Activated CD4-positive, alpha-beta T cell treated with anti-CD3 and anti-CD28 coated beads for 36 hours (primary cell): ENCODE measurements at regions not wholly inside any gene's neighbourhood (a gene's known extent, or its start where the extent isn't known, plus 50 kb on each side); places are given as distances from the start of the nearest gene placed in this dataset.

Source experiments
- ATAC-seq: fragments of 200-7000 bp; cut with Tn5 transposase; one replicate; pipeline ENCODE4 v1.10.0; 2021; ENCODE audit warnings: mild to moderate bottlenecking, moderate library complexity
- CTCF ChIA-PET: fragments of 350-600 bp; sonication (Branson Sonifier 250); formaldehyde crosslinking; loops from one replicate; lab custom pipeline; 2021; ENCODE audit warnings: antibody characterized with exemption; lab: Charles Lee
- POLR2A ChIA-PET: fragments of 350-600 bp; sonication (Branson Sonifier 250); formaldehyde crosslinking; loops from one replicate; lab custom pipeline; 2021; ENCODE audit warnings: antibody characterized with exemption, inconsistent platforms; lab: Charles Lee
- DNase-seq: peaks from one replicate; pipeline ENCODE4 v3.0.0-alpha.2; 2020
- H3K27ac Mint-ChIP-seq: one replicate; pipeline ENCODE4 v1.8.0; 2021; ENCODE audit warnings: mixed read lengths
- H3K27me3 Mint-ChIP-seq: one replicate; pipeline ENCODE4 v1.8.0; 2021; ENCODE audit warnings: mixed read lengths
- H3K36me3 Mint-ChIP-seq: one replicate; pipeline ENCODE4 v1.8.0; 2021; ENCODE audit warnings: low read depth, mixed read lengths
- H3K4me1 Mint-ChIP-seq: one replicate; pipeline ENCODE4 v1.8.0; 2021; ENCODE audit warnings: mixed read lengths
- H3K4me3 Mint-ChIP-seq: one replicate; pipeline ENCODE4 v1.8.0; 2021; ENCODE audit warnings: mild to moderate bottlenecking, moderate library complexity, mixed read lengths
- H3K9me3 Mint-ChIP-seq: one replicate; pipeline ENCODE4 v1.8.0; 2021; ENCODE audit warnings: low read depth, mixed read lengths
- intact Hi-C, 2 experiments: fragments of 100-400 bp; cut with DNase I in 1 of 2; cut with micrococcal nuclease in 1 of 2; formaldehyde crosslinking; loops; one replicate each; pipeline versions ENCODE4 v1.14.2 to v1.15.1; 2022 to 2024; cut with DNase I, micrococcal nuclease

GRCh38 chr16:86798247-86799041 lies 220.1 kb downstream of the FOXL1 start:
- peaks cover 3% of the 10 kb centered on the region for H3K9me3 Mint-ChIP-seq
- no peak for ATAC-seq
- H3K4me3 Mint-ChIP-seq, result no peak overlapping the region
- no peak for DNase-seq
- H3K27ac Mint-ChIP-seq, result no peak overlapping the region
- ChIA-PET POLR2A (no interaction called here), CTCF (interaction anchor here (0.8 kb wide), 1 partner anchor 402 kb away, joined by 4 read pairs; no protein-coding TSS in a partner anchor)
- intact Hi-C loops, result no loop called here
- peaks cover 24% of the 10 kb centered on the region for H3K27me3 Mint-ChIP-seq
- no peaks in the 10 kb centered on the region for H3K36me3 Mint-ChIP-seq
- H3K4me1 Mint-ChIP-seq, result no peaks in the 10 kb centered on the region

- H3K4me3 Mint-ChIP-seq, result no peak overlapping the region
- ATAC-seq, result no peak
- ChIA-PET POLR2A (no interaction called here), CTCF (no interaction called here)
- H3K4me1 Mint-ChIP-seq, result no peaks in the 10 kb centered on the region
- H3K27ac Mint-ChIP-seq, result no peak overlapping the region
- no peak for DNase-seq
- H3K36me3 Mint-ChIP-seq, result no peaks in the 10 kb centered on the region
- intact Hi-C loops, result no loop called here
- peaks cover 3% of the 10 kb centered on the region for H3K9me3 Mint-ChIP-seq
- H3K27me3 Mint-ChIP-seq, result peaks cover 28% of the 10 kb centered on the region
These were observed 221.0 kb downstream of the FOXL1 start for GRCh38 chr16:86799367-86799766.

- ATAC-seq, result no peak
- Mint-ChIP-seq H3K36me3 (no peaks in the 10 kb centered on the region), H3K27me3 (peaks cover 28% of the 10 kb centered on the region), H3K27ac (no peak overlapping the region), H3K4me3 (no peak overlapping the region), H3K9me3 (peaks cover 3% of the 10 kb centered on the region), H3K4me1 (no peaks in the 10 kb centered on the region)
- intact Hi-C loops, result no loop called here
- ChIA-PET CTCF (interaction anchor here (0.7 kb wide), 1 partner anchor 50 kb away, joined by 4 read pairs; no protein-coding TSS in a partner anchor), POLR2A (interaction anchor here (0.6 kb wide), 1 partner anchor 544 kb away, joined by 4 read pairs; no protein-coding TSS in a partner anchor)
- no peak for DNase-seq
These were observed 222.5 kb downstream of the FOXL1 start for GRCh38 chr16:86800894-86801293.

- no peaks in the 10 kb centered on the region for H3K36me3 Mint-ChIP-seq
These were observed 223.7 kb downstream of the FOXL1 start for GRCh38 chr16:86802013-86802412.

GRCh38 chr16:86805188-86805587 lies 226.8 kb downstream of the FOXL1 start:
- intact Hi-C loops, result no loop called here
- ATAC-seq (no peak), DNase-seq (no peak)
- POLR2A ChIA-PET, result no interaction called here
- H3K9me3 Mint-ChIP-seq, result no peaks in the 10 kb centered on the region
- H3K27ac Mint-ChIP-seq, result no peak overlapping the region
- peaks cover 20% of the 10 kb centered on the region for H3K27me3 Mint-ChIP-seq
- no peak overlapping the region for H3K4me3 Mint-ChIP-seq
- H3K36me3 Mint-ChIP-seq, result no peaks in the 10 kb centered on the region
- H3K4me1 Mint-ChIP-seq, result no peaks in the 10 kb centered on the region
- CTCF ChIA-PET, result no interaction called here

More at GRCh38 chr16:86802013-86802412, 223.7 kb downstream of the FOXL1 start:
- no peak for DNase-seq
- intact Hi-C loops, result no loop called here
- Mint-ChIP-seq H3K4me1 (no peaks in the 10 kb centered on the region), H3K27me3 (peaks cover 31% of the 10 kb centered on the region), H3K9me3 (peaks cover 3% of the 10 kb centered on the region), H3K27ac (no peak overlapping the region), H3K4me3 (no peak overlapping the region)
- no peak for ATAC-seq
- ChIA-PET CTCF (no interaction called here), POLR2A (no interaction called here)

- Mint-ChIP-seq H3K36me3 (no peaks in the 10 kb centered on the region), H3K9me3 (no peaks in the 10 kb centered on the region), H3K4me3 (no peak overlapping the region), H3K27me3 (peaks cover 19% of the 10 kb centered on the region), H3K27ac (no peak overlapping the region), H3K4me1 (no peaks in the 10 kb centered on the region)
- no peak for ATAC-seq
- DNase-seq, result no peak
- ChIA-PET CTCF (no interaction called here), POLR2A (no interaction called here)
- intact Hi-C loops, result no loop called here
These were observed 228.0 kb downstream of the FOXL1 start for GRCh38 chr16:86806181-86806837.

- no peaks in the 10 kb centered on the region for H3K9me3 Mint-ChIP-seq
- POLR2A ChIA-PET, result no interaction called here
- ATAC-seq (no peak), DNase-seq (no peak)
- H3K27ac Mint-ChIP-seq, result no peak overlapping the region
- no peak overlapping the region for H3K4me3 Mint-ChIP-seq
- CTCF ChIA-PET, result no interaction called here
- no peaks in the 10 kb centered on the region for H3K4me1 Mint-ChIP-seq
- H3K36me3 Mint-ChIP-seq, result no peaks in the 10 kb centered on the region
- intact Hi-C loops, result no loop called here
- peaks cover 19% of the 10 kb centered on the region for H3K27me3 Mint-ChIP-seq
These were observed 228.5 kb downstream of the FOXL1 start for GRCh38 chr16:86806838-86807351.

- H3K9me3 Mint-ChIP-seq, result no peaks in the 10 kb centered on the region
- ATAC-seq, result no peak
These were observed 230.6 kb downstream of the FOXL1 start for GRCh38 chr16:86808863-86809444.

GRCh38 chr16:86809458-86809955 lies 231.2 kb downstream of the FOXL1 start:
- CTCF ChIA-PET, result no interaction called here
- no peak for DNase-seq
- Mint-ChIP-seq H3K27ac (no peak overlapping the region), H3K4me3 (no peak overlapping the region), H3K27me3 (peaks cover 15% of the 10 kb centered on the region), H3K36me3 (no peaks in the 10 kb centered on the region), H3K9me3 (no peaks in the 10 kb centered on the region), H3K4me1 (no peaks in the 10 kb centered on the region)
- intact Hi-C loops, result no loop called here
- ATAC-seq, result no peak
- POLR2A ChIA-PET, result interaction anchor here (0.6 kb wide), 1 partner anchor 89 kb away, joined by 3 read pairs; no protein-coding TSS in a partner anchor

More at GRCh38 chr16:86808863-86809444, 230.6 kb downstream of the FOXL1 start:
- POLR2A ChIA-PET, result interaction anchor here (0.6 kb wide), 1 partner anchor 89 kb away, joined by 3 read pairs; no protein-coding TSS in a partner anchor
- DNase-seq, result no peak
- H3K27me3 Mint-ChIP-seq, result peaks cover 18% of the 10 kb centered on the region
- no peak overlapping the region for H3K4me3 Mint-ChIP-seq
- H3K36me3 Mint-ChIP-seq, result no peaks in the 10 kb centered on the region
- intact Hi-C loops, result no loop called here
- no peaks in the 10 kb centered on the region for H3K4me1 Mint-ChIP-seq
- H3K27ac Mint-ChIP-seq, result no peak overlapping the region
- CTCF ChIA-PET, result no interaction called here

- Mint-ChIP-seq H3K27me3 (peaks cover 15% of the 10 kb centered on the region), H3K4me3 (no peak overlapping the region), H3K4me1 (no peaks in the 10 kb centered on the region), H3K36me3 (no peaks in the 10 kb centered on the region), H3K27ac (no peak overlapping the region), H3K9me3 (no peaks in the 10 kb centered on the region)
- no peak for ATAC-seq
- intact Hi-C loops, result no loop called here
- DNase-seq, result no peak
- CTCF ChIA-PET, result no interaction called here
- POLR2A ChIA-PET, result no interaction called here
These were observed 231.7 kb downstream of the FOXL1 start for GRCh38 chr16:86810062-86810461.

GRCh38 chr16:86812363-86812970 lies 234.1 kb downstream of the FOXL1 start:
- ATAC-seq, result no peak
- Mint-ChIP-seq H3K27ac (no peak overlapping the region), H3K4me3 (no peak overlapping the region), H3K9me3 (no peaks in the 10 kb centered on the region), H3K4me1 (no peaks in the 10 kb centered on the region), H3K27me3 (peaks cover 9% of the 10 kb centered on the region), H3K36me3 (no peaks in the 10 kb centered on the region)
- POLR2A ChIA-PET, result no interaction called here
- no peak for DNase-seq
- intact Hi-C loops, result no loop called here
- CTCF ChIA-PET, result no interaction called here
